Lower leg skin (tissue), 3 donors: ENCODE measurements at regions not wholly inside any gene's neighbourhood (a gene's known extent, or its start where the extent isn't known, plus 50 kb on each side); places are given as distances from the start of the nearest gene placed in this dataset.

Source experiments
- POLR2A ChIP-seq, 2 donors: fragments of 450-650 bp; IDR thresholded peaks; one replicate each; pipeline ENCODE4 v1.6.1; 2016 to 2017; ENCODE audit warnings: antibody characterized with exemption in 2 of 2, mild to moderate bottlenecking in 1 of 2, moderate library complexity in 1 of 2
- TF ChIP-seq, protein P1 (sequence below), 3 donors: fragments of 450-650 bp; IDR thresholded peaks; one replicate each; pipeline ENCODE4 v1.5.1; 2016; ENCODE audit warnings: antibody characterized with exemption in 3 of 3, mild to moderate bottlenecking in 3 of 3, moderate library complexity in 2 of 3

- no peak for TF ChIP-seq POLR2A (IDR thresholded peaks at IDR 0.05)
- TF ChIP-seq, protein P1, sequence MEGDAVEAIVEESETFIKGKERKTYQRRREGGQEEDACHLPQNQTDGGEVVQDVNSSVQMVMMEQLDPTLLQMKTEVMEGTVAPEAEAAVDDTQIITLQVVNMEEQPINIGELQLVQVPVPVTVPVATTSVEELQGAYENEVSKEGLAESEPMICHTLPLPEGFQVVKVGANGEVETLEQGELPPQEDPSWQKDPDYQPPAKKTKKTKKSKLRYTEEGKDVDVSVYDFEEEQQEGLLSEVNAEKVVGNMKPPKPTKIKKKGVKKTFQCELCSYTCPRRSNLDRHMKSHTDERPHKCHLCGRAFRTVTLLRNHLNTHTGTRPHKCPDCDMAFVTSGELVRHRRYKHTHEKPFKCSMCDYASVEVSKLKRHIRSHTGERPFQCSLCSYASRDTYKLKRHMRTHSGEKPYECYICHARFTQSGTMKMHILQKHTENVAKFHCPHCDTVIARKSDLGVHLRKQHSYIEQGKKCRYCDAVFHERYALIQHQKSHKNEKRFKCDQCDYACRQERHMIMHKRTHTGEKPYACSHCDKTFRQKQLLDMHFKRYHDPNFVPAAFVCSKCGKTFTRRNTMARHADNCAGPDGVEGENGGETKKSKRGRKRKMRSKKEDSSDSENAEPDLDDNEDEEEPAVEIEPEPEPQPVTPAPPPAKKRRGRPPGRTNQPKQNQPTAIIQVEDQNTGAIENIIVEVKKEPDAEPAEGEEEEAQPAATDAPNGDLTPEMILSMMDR (IDR thresholded peaks at IDR 0.05), result no peak
Observed at GRCh38 chr22:22817468-22818201, 70.0 kb upstream of the IGLL5 start.
